Chondrocyte (in vitro differentiated cells): ENCODE measurements at regions not wholly inside any gene's neighbourhood (a gene's known extent, or its start where the extent isn't known, plus 50 kb on each side); places are given as distances from the start of the nearest gene placed in this dataset.
A peak's percentile ranks its signal among the peaks of the same experiment; 100 is the strongest.

Experiments used
- DNase-seq: peaks from one replicate; pipeline ENCODE4 v3.0.0; 2021; ENCODE audit warnings: mixed read lengths, low spot score
- H3K27ac Mint-ChIP-seq: one replicate; pipeline ENCODE4 v1.8.0; 2021; ENCODE audit warnings: mild to moderate bottlenecking, moderate library complexity, mixed read lengths; ENCODE audit not compliant: unreplicated experiment
- H3K27me3 Mint-ChIP-seq: 2 replicates; pipeline ENCODE4 v1.8.0; 2021; ENCODE audit warnings: low read depth, mixed read lengths
- H3K36me3 Mint-ChIP-seq: 2 replicates; pipeline ENCODE4 v1.8.0; 2021; ENCODE audit warnings: low read depth, mixed read lengths
- H3K4me1 Mint-ChIP-seq: 2 replicates; pipeline ENCODE4 v1.8.0; 2021; ENCODE audit warnings: low read depth, mild to moderate bottlenecking, mixed read lengths
- H3K4me3 Mint-ChIP-seq: one replicate; pipeline ENCODE4 v1.8.0; 2021; ENCODE audit warnings: mild to moderate bottlenecking, moderate library complexity, mixed read lengths; ENCODE audit not compliant: unreplicated experiment
- H3K9me3 Mint-ChIP-seq: 2 replicates; pipeline ENCODE4 v1.8.0; 2021; ENCODE audit warnings: low read depth, mixed read lengths
- TF ChIP-seq, protein P1 (sequence below): fragments of 200-600 bp; sonication (generic); IDR thresholded peaks from 2 replicates; pipeline ENCODE4 v1.5.0; 2021; ENCODE audit warnings: antibody characterized with exemption, mild to moderate bottlenecking, moderate library complexity

DNA sequence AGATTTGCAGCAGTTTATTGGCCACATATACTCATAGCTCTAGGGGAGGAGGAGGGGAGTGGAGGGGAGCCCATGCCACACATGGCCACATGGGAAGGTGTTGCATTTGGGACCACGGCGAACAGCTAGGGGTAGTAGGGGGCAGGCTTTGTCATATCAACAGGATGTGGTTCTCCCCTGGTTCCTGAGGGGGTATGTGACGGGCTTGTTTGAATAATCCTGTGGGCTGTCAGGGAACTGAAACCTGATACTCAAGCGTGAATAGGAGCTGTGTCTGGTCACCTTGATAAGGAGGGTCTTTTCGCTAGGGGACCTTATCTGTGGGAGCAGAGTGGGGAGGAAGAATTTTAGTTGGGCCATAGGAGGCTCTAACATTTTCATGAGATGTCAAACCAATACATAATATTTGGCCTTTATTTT is 264.7 kb downstream of the CTH start:
- Mint-ChIP-seq H3K27me3 (peaks cover 31% of the 10 kb centered on the region), H3K4me1 (no peaks in the 10 kb centered on the region), H3K27ac (no peak overlapping the region), H3K9me3 (no peaks in the 10 kb centered on the region), H3K36me3 (no peaks in the 10 kb centered on the region), H3K4me3 (no peak overlapping the region)
- TF ChIP-seq, protein P1, sequence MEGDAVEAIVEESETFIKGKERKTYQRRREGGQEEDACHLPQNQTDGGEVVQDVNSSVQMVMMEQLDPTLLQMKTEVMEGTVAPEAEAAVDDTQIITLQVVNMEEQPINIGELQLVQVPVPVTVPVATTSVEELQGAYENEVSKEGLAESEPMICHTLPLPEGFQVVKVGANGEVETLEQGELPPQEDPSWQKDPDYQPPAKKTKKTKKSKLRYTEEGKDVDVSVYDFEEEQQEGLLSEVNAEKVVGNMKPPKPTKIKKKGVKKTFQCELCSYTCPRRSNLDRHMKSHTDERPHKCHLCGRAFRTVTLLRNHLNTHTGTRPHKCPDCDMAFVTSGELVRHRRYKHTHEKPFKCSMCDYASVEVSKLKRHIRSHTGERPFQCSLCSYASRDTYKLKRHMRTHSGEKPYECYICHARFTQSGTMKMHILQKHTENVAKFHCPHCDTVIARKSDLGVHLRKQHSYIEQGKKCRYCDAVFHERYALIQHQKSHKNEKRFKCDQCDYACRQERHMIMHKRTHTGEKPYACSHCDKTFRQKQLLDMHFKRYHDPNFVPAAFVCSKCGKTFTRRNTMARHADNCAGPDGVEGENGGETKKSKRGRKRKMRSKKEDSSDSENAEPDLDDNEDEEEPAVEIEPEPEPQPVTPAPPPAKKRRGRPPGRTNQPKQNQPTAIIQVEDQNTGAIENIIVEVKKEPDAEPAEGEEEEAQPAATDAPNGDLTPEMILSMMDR, result no peak
- no peak for DNase-seq

DNA sequence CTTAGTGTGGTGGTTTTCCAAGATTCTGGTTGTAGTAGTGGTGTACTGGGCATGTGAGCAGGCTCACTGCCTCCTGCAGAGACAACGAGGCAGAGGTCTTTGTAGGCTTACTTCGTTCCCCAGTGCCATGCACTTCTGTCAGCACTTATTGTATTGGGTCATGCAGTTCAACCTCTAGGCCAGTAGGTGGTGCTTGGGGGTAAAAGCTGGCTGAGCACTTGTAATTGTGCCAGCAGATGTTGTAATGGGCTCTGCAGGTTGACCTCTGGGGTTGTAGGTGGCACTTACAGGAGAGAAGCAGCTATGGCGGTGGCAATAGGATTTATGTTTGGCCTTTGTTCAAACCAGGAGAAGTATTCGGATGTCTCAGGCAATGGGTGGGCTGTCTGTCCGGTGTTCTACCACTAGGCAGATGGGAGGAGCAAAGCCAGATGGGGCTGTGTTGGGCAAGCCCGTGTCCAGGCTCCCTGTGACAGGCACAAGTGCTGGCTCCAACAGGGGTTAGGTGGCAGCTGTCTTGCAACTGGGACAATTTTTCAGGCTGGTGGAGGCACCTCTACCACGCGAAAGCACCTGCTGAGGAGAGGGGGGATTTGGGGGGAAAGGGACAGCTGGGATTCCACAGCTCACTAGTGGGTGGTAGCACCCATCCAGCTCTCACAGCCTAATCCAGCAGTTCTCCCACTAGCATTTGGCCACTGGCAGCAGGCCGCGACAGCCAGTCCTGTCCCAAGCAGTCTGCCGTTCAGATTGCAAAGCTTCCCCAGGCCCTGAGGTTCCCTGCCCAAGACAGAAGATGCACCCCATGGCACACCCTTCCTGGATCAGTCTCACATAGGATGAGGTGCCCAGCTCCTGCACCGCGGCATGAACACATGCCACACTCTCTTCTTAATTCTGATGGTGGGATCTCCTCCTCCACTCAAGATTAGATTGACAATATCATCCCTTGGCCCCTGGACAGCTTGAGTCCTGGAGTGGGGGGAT is 274.5 kb downstream of the CTH start:
- no peaks in the 10 kb centered on the region for H3K9me3 Mint-ChIP-seq
- no peak overlapping the region for H3K4me3 Mint-ChIP-seq
- peak; percentile 70 for DNase-seq
- H3K36me3 Mint-ChIP-seq, result no peaks in the 10 kb centered on the region
- TF ChIP-seq, protein P1, result peak; percentile 83
- no peaks in the 10 kb centered on the region for H3K4me1 Mint-ChIP-seq
- peaks cover 36% of the 10 kb centered on the region for H3K27me3 Mint-ChIP-seq
- no peak overlapping the region for H3K27ac Mint-ChIP-seq

DNA sequence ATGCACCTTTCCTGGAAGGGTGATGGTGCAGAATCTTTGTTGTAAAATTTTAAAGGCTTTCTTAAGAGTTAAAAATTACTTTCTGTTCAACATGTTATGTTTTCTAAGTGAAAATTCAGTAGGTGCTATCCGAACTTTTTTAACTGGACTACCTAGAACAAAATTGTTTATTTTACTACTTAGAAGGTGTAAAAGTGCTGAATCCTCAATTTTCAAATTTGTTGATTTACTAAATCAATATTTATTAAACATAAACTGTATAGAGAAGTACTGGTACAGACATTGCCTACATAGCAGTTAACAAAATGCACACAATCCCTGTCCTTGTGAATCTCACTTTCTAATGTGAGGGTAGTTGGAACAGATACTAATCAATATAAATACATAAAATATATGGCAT is 277.5 kb downstream of the CTH start:
- Mint-ChIP-seq H3K9me3 (no peaks in the 10 kb centered on the region), H3K27me3 (peaks cover 40% of the 10 kb centered on the region), H3K4me3 (no peak overlapping the region), H3K27ac (no peak overlapping the region), H3K36me3 (no peaks in the 10 kb centered on the region), H3K4me1 (no peaks in the 10 kb centered on the region)
- TF ChIP-seq, protein P1, result no peak
- DNase-seq, result no peak

DNA sequence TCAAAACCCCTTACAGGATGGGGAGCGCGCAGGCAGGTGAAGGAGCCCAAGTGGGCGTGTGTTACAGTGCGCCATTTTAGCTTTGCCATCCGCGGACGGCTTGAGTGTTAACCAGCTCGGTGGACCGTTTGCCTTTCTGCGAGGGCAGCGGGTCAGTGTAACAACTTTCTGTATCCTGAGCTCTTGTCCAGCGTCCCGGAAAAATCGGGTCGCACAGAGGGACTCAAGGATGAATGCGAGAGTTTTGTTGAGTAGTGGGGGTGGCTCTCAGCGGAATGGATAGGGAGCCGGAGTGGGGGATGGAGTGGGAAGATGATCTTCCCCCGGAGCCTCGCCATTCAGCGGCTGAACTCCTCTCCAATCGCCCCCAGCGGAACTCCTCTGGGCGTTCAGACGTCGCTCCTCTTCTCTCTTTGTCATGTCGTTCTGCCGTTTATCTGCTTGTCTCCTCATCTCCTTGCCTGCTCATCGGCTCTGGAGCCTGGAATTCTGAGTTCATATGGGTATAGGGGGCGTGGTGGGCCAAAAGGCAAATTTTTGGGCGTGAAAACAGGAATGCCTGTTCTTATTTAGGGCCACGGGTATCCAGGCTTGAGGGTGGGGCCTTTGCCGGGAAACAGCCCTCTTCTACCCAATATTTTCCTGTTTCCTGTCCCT is 295.4 kb downstream of the CTH start:
- H3K4me1 Mint-ChIP-seq, result no peaks in the 10 kb centered on the region
- TF ChIP-seq, protein P1, result no peak
- peaks cover 5% of the 10 kb centered on the region for H3K27me3 Mint-ChIP-seq
- DNase-seq, result peak; percentile 73
- no peak overlapping the region for H3K4me3 Mint-ChIP-seq
- H3K9me3 Mint-ChIP-seq, result peaks cover 13% of the 10 kb centered on the region
- no peak overlapping the region for H3K27ac Mint-ChIP-seq
- no peaks in the 10 kb centered on the region for H3K36me3 Mint-ChIP-seq

DNA sequence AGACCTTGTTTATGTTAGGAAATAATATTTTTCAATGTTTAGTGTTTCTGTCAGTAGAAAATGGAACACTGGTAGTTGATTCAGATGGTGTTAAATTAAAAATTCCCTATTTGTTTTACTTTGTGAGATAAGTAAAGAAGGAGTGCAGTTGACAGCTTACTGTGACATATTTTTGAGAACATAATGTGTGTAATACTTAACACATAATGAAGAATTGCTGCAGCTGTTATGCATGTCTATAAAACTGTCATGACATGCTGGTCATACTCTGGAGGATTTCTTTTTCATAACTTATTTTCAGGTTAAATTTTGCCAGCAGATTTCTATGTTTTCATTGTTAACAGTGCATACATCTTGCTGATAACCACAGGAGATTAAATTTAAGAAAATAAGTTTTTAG is 296.1 kb downstream of the CTH start:
- no peak for DNase-seq
- no peak overlapping the region for H3K4me3 Mint-ChIP-seq
- peaks cover 5% of the 10 kb centered on the region for H3K27me3 Mint-ChIP-seq
- TF ChIP-seq, protein P1, result no peak
- H3K36me3 Mint-ChIP-seq, result no peaks in the 10 kb centered on the region
- peaks cover 13% of the 10 kb centered on the region for H3K9me3 Mint-ChIP-seq
- H3K4me1 Mint-ChIP-seq, result no peaks in the 10 kb centered on the region
- no peak overlapping the region for H3K27ac Mint-ChIP-seq
